CD14-positive monocyte (primary cell): ENCODE measurements at regions not wholly inside any gene's neighbourhood (a gene's known extent, or its start where the extent isn't known, plus 50 kb on each side); places are given as distances from the start of the nearest gene placed in this dataset.

Source experiments
- DNase-seq, 3 donors: peaks; one replicate each; pipeline ENCODE4 v3.0.0-alpha.2; 2011 to 2022
- H2AFZ ChIP-seq: 2 replicates; pipeline ENCODE4 v1.6.0; 2012; ENCODE audit warnings: mild to moderate bottlenecking, low read depth, low read length, inconsistent platforms; ENCODE audit not compliant: insufficient read depth, poor library complexity, severe bottlenecking
- H3K27ac ChIP-seq, 2 donors: 1 replicate in 1 of 2; 2 replicates in 1 of 2; pipeline ENCODE4 v1.5.1; 2012 to 2013; ENCODE audit warnings: low read length in 2 of 2, control low read depth in 1 of 2, inconsistent platforms in 1 of 2, low read depth in 1 of 2, mild to moderate bottlenecking in 1 of 2
- H3K27me3 ChIP-seq, 2 donors: one replicate each; pipeline versions ENCODE4 v1.6.0 to v1.6.1; 2011 to 2013; ENCODE audit warnings: low read length in 2 of 2; ENCODE audit not compliant: control insufficient read depth in 2 of 2, insufficient read depth in 2 of 2
- H3K36me3 ChIP-seq, 2 donors: replicated peaks in 1 of 2; 1 replicate in 1 of 2; 2 replicates in 1 of 2; pipeline versions ENCODE4 v1.5.1 to v1.6.1; 2012 to 2013; ENCODE audit warnings: low read length in 2 of 2, control low read depth in 1 of 2, inconsistent platforms in 1 of 2, mild to moderate bottlenecking in 1 of 2; ENCODE audit not compliant: insufficient read depth in 2 of 2, control insufficient read depth in 1 of 2
- H3K4me1 ChIP-seq, 2 donors: 1 replicate in 1 of 2; 2 replicates in 1 of 2; pipeline versions ENCODE4 v1.5.1 to v1.6.1; 2012 to 2013; ENCODE audit warnings: low read length in 2 of 2, control low read depth in 1 of 2, inconsistent platforms in 1 of 2, mild to moderate bottlenecking in 1 of 2, moderate library complexity in 1 of 2; ENCODE audit not compliant: insufficient read depth in 2 of 2, control insufficient read depth in 1 of 2
- H3K4me2 ChIP-seq: replicated peaks from 2 replicates; pipeline ENCODE3; 2012; ENCODE audit warnings: low read length, moderate library complexity, mild to moderate bottlenecking; ENCODE audit not compliant: poor library complexity, severe bottlenecking; ENCODE audit errors: extremely low read depth
- H3K4me3 ChIP-seq, 3 experiments: fragments of 200-600 bp in 1 of 3; sonication (generic) in 1 of 3; replicated peaks in 1 of 3; 1 replicate in 2 of 3; 2 replicates in 1 of 3; pipeline ENCODE4 v1.5.1; 2011 to 2013; ENCODE audit warnings: low read length in 3 of 3, mild to moderate bottlenecking in 3 of 3, control low read depth in 2 of 3, low read depth in 2 of 3, inconsistent platforms in 1 of 3, moderate library complexity in 1 of 3
- H3K79me2 ChIP-seq: 2 replicates; pipeline ENCODE4 v1.6.0; 2012; ENCODE audit warnings: mild to moderate bottlenecking, control low read depth, inconsistent platforms, low read length, moderate library complexity; ENCODE audit not compliant: insufficient read depth
- H3K9ac ChIP-seq: 2 replicates; pipeline ENCODE4 v1.6.0; 2017; ENCODE audit warnings: low read length, mild to moderate bottlenecking; ENCODE audit not compliant: insufficient read depth, poor library complexity, severe bottlenecking
- H3K9me3 ChIP-seq, 2 donors: replicated peaks in 1 of 2; 1 replicate in 1 of 2; 2 replicates in 1 of 2; pipeline versions ENCODE4 v1.5.1 to v1.6.1; 2012 to 2013; ENCODE audit warnings: low read length in 2 of 2, control low read depth in 1 of 2; ENCODE audit not compliant: control insufficient read depth in 1 of 2, insufficient read depth in 1 of 2
- H4K20me1 ChIP-seq: 2 replicates; pipeline ENCODE4 v1.6.0; 2012; ENCODE audit warnings: mild to moderate bottlenecking, low read length, control low read depth, moderate library complexity; ENCODE audit not compliant: insufficient read depth
- H3K27ac Mint-ChIP-seq, 7 donors: one replicate each; pipeline ENCODE4 v1.8.0; 2020; ENCODE audit warnings: mild to moderate bottlenecking in 7 of 7, mixed read lengths in 7 of 7, moderate library complexity in 6 of 7, inconsistent platforms in 2 of 7
- H3K27me3 Mint-ChIP-seq, 3 donors: one replicate each; pipeline ENCODE4 v1.8.0; 2021 to 2022; ENCODE audit warnings: low read depth in 3 of 3, mild to moderate bottlenecking in 3 of 3, mixed read lengths in 3 of 3, moderate library complexity in 3 of 3, inconsistent platforms in 1 of 3
- H3K36me3 Mint-ChIP-seq, 2 donors: one replicate each; pipeline ENCODE4 v1.8.0; 2020; ENCODE audit warnings: mixed read lengths in 2 of 2, inconsistent platforms in 1 of 2, mild to moderate bottlenecking in 1 of 2
- H3K4me1 Mint-ChIP-seq: one replicate; pipeline ENCODE4 v1.8.0; 2020; ENCODE audit warnings: mild to moderate bottlenecking, mixed read lengths
- H3K4me3 Mint-ChIP-seq, 2 donors: one replicate each; pipeline ENCODE4 v1.8.0; 2020; ENCODE audit warnings: mild to moderate bottlenecking in 2 of 2, mixed read lengths in 2 of 2, moderate library complexity in 1 of 2
- H3K9me3 Mint-ChIP-seq, 7 donors: one replicate each; pipeline ENCODE4 v1.8.0; 2020 to 2022; ENCODE audit warnings: mixed read lengths in 7 of 7, mild to moderate bottlenecking in 6 of 7, moderate library complexity in 6 of 7, inconsistent platforms in 2 of 7
- WGBS: methylation state at CpG from one replicate; pipeline ENCODE4 v1.1.5; 2013; ENCODE audit warnings: missing lambda C conversion rate; ENCODE audit not compliant: insufficient coverage; 5-methylcytosine and 5-hydroxymethylcytosine counted together
- intact Hi-C, 2 donors: fragments of 100-400 bp; cut with micrococcal nuclease; formaldehyde crosslinking; loops; one replicate each; pipeline versions ENCODE4 v1.15.0 to v1.15.1; 2023
- TF ChIP-seq, protein P1 (sequence below): fragments of 200-600 bp; IDR thresholded peaks from one replicate; pipeline ENCODE4 v1.8.0; 2022; ENCODE audit warnings: antibody characterized with exemption, mild to moderate bottlenecking

DNA sequence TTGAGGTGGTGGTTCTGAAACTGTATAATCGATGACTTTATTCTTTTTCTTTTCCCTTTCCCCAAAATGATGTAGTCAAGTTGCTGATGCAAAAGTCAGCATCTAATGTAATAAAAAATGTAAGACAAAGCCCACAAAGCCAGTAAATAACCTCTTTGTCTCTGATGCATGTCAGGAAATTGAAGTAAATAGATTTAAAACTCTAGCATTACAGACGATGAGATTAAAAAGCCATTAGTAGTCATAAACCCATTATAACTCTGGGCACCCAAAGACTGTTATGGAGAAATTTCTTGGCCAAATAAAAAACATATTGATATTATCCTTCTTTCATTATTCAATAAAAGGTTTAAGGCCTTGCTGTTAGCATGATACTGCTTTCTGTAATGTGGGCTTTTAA is 548.7 kb downstream of the TUSC1 start:
- Histone ChIP-seq H2AFZ (no peak overlapping the region), H3K4me1 (no peaks in the 10 kb centered on the region), H3K79me2 (no peaks in the 10 kb centered on the region), H4K20me1 (no peaks in the 10 kb centered on the region), H3K27me3 (no peaks in the 10 kb centered on the region), H3K9me3 (peaks cover 5 to 19% of the 10 kb centered on the region in 2 donors), H3K27ac (no peak overlapping the region), H3K9ac (no peak overlapping the region), H3K4me2 (no peak overlapping the region), H3K36me3 (no peaks in the 10 kb centered on the region), H3K4me3 (no peak overlapping the region)
- no peaks in the 10 kb centered on the region for H3K36me3 Mint-ChIP-seq
- H3K4me1 Mint-ChIP-seq, result no peaks in the 10 kb centered on the region
- intact Hi-C loops, result no loop called here
- no peak overlapping the region for H3K27ac Mint-ChIP-seq
- no peak for DNase-seq
- no peak overlapping the region for H3K4me3 Mint-ChIP-seq
- WGBS, result no CpG with 5 or more reads among the region's 2 CpGs
- H3K27me3 Mint-ChIP-seq, result peaks cover 0 to 1% (median 0%) of the 10 kb centered on the region in 3 donors
- peaks cover 1 to 18% (median 6%) of the 10 kb centered on the region in 7 donors for H3K9me3 Mint-ChIP-seq
- TF ChIP-seq, protein P1, sequence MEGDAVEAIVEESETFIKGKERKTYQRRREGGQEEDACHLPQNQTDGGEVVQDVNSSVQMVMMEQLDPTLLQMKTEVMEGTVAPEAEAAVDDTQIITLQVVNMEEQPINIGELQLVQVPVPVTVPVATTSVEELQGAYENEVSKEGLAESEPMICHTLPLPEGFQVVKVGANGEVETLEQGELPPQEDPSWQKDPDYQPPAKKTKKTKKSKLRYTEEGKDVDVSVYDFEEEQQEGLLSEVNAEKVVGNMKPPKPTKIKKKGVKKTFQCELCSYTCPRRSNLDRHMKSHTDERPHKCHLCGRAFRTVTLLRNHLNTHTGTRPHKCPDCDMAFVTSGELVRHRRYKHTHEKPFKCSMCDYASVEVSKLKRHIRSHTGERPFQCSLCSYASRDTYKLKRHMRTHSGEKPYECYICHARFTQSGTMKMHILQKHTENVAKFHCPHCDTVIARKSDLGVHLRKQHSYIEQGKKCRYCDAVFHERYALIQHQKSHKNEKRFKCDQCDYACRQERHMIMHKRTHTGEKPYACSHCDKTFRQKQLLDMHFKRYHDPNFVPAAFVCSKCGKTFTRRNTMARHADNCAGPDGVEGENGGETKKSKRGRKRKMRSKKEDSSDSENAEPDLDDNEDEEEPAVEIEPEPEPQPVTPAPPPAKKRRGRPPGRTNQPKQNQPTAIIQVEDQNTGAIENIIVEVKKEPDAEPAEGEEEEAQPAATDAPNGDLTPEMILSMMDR, result no peak

- Histone ChIP-seq H4K20me1 (no peaks in the 10 kb centered on the region), H3K27ac (no peak overlapping the region), H3K9ac (no peak overlapping the region), H3K79me2 (no peaks in the 10 kb centered on the region), H3K27me3 (no peaks in the 10 kb centered on the region), H3K9me3 (peaks cover 5 to 7% of the 10 kb centered on the region in 2 donors), H3K4me1 (no peaks in the 10 kb centered on the region), H3K4me2 (no peak overlapping the region), H3K36me3 (no peaks in the 10 kb centered on the region), H3K4me3 (no peak overlapping the region), H2AFZ (no peak overlapping the region)
- peaks cover 0 to 7% (median 4%) of the 10 kb centered on the region in 7 donors for H3K9me3 Mint-ChIP-seq
- H3K36me3 Mint-ChIP-seq, result no peaks in the 10 kb centered on the region
- TF ChIP-seq, protein P1, result no peak
- no peak overlapping the region for H3K27ac Mint-ChIP-seq
- H3K27me3 Mint-ChIP-seq, result no peaks in the 10 kb centered on the region
- no peaks in the 10 kb centered on the region for H3K4me1 Mint-ChIP-seq
- DNase-seq, result no peak
- intact Hi-C loops, result no loop called here
- H3K4me3 Mint-ChIP-seq, result no peak overlapping the region
Observed at GRCh38 chr9:25121811-25122210, 556.4 kb downstream of the TUSC1 start.
